Hepatocyte (in vitro differentiated cells): ENCODE measurements at regions not wholly inside any gene's neighbourhood (a gene's known extent, or its start where the extent isn't known, plus 50 kb on each side); places are given as distances from the start of the nearest gene placed in this dataset.

Experiments used
- DNase-seq: peaks from one replicate; pipeline ENCODE4 v3.0.0-alpha.2; 2016; ENCODE audit warnings: low spot score
- H2AFZ ChIP-seq: fragments of 200-600 bp; sonication (generic); 2 replicates; pipeline ENCODE4 v1.6.0; 2016; ENCODE audit warnings: antibody characterized with exemption, mild to moderate bottlenecking
- H3K27ac ChIP-seq: fragments of 200-600 bp; sonication (generic); 2 replicates; pipeline ENCODE4 v1.5.1; 2016; ENCODE audit warnings: mild to moderate bottlenecking
- H3K27me3 ChIP-seq: fragments of 200-600 bp; sonication (generic); 2 replicates; pipeline ENCODE4 v1.6.1; 2016
- H3K36me3 ChIP-seq: fragments of 200-600 bp; sonication (generic); replicated peaks from 2 replicates; pipeline ENCODE4 v1.5.1; 2016; ENCODE audit warnings: low read depth; ENCODE audit not compliant: insufficient read depth
- H3K4me1 ChIP-seq: fragments of 200-600 bp; sonication (generic); 2 replicates; pipeline ENCODE4 v1.5.1; 2016; ENCODE audit warnings: mild to moderate bottlenecking, moderate library complexity; ENCODE audit not compliant: insufficient read depth
- H3K4me2 ChIP-seq: fragments of 200-600 bp; sonication (generic); 2 replicates; pipeline ENCODE4 v1.6.0; 2016
- H3K4me3 ChIP-seq: fragments of 200-600 bp; sonication (generic); 2 replicates; pipeline ENCODE4 v1.5.1; 2016; ENCODE audit warnings: mild to moderate bottlenecking
- H3K79me2 ChIP-seq: fragments of 200-600 bp; sonication (generic); 2 replicates; pipeline ENCODE4 v1.6.0; 2017; ENCODE audit warnings: mild to moderate bottlenecking
- H3K9me2 ChIP-seq: fragments of 200-600 bp; sonication (generic); replicated peaks from 2 replicates; pipeline ENCODE4 v1.6.0; 2017; ENCODE audit warnings: mild to moderate bottlenecking; ENCODE audit not compliant: insufficient read depth
- H3K9me3 ChIP-seq: fragments of 200-600 bp; sonication (generic); 2 replicates; pipeline ENCODE4 v1.5.1; 2016; ENCODE audit warnings: low read depth, mild to moderate bottlenecking
- H4K20me1 ChIP-seq: fragments of 200-600 bp; sonication (generic); 2 replicates; pipeline ENCODE4 v1.6.0; 2016; ENCODE audit warnings: mild to moderate bottlenecking; ENCODE audit not compliant: insufficient read depth, poor library complexity, severe bottlenecking
- CTCF ChIP-seq: fragments of 200-600 bp; sonication (generic); IDR thresholded peaks from 2 replicates; pipeline ENCODE4 v1.5.1; 2016; ENCODE audit warnings: antibody characterized with exemption, mild to moderate bottlenecking; ENCODE audit not compliant: poor library complexity
- EZH2 ChIP-seq: fragments of 200-600 bp; sonication (generic); IDR thresholded peaks from 2 replicates; pipeline ENCODE4 v1.6.1; 2016; ENCODE audit warnings: antibody characterized with exemption, mild to moderate bottlenecking, borderline replicate concordance
- EZH2phosphoT487 ChIP-seq: fragments of 200-600 bp; sonication (generic); IDR thresholded peaks from one replicate; pipeline ENCODE4 v1.6.1; 2018; ENCODE audit warnings: antibody characterized with exemption, mild to moderate bottlenecking, low read depth, moderate library complexity; ENCODE audit not compliant: unreplicated experiment, severe bottlenecking
- WGBS: methylation state at CpG from one replicate; pipeline ENCODE4 v1.1.6; 2016; ENCODE audit warnings: low lambda C conversion rate; ENCODE audit errors: missing lambda C conversion rate; 5-methylcytosine and 5-hydroxymethylcytosine counted together

GRCh38 chr11:107276077-107276476 is 181.5 kb downstream of the CWF19L2 start:
- H3K9me3 ChIP-seq: no peaks in the 10 kb centered on the region
- TF ChIP-seq EZH2phosphoT487: no peak
- TF ChIP-seq CTCF: no peak
- TF ChIP-seq EZH2: no peak

GRCh38 chr11:107275632-107276031 is 182.0 kb downstream of the CWF19L2 start:
- no peaks in the 10 kb centered on the region for H3K36me3 ChIP-seq
- no peak overlapping the region for H2AFZ ChIP-seq
- H3K4me2 ChIP-seq: no peak overlapping the region
- TF ChIP-seq EZH2phosphoT487 (no peak), EZH2 (no peak), CTCF (no peak)
- H3K27ac ChIP-seq: no peak overlapping the region
- H3K4me1 ChIP-seq: no peaks in the 10 kb centered on the region
- H3K4me3 ChIP-seq: no peak overlapping the region
- H3K9me2 ChIP-seq: no peaks in the 10 kb centered on the region
- no peaks in the 10 kb centered on the region for H3K79me2 ChIP-seq
- H3K9me3 ChIP-seq: no peaks in the 10 kb centered on the region
- H3K27me3 ChIP-seq: no peaks in the 10 kb centered on the region
- H4K20me1 ChIP-seq: no peaks in the 10 kb centered on the region
- no peak for DNase-seq
- 78% methylated on average over 1 of the region's 1 CpG for WGBS

More at GRCh38 chr11:107276077-107276476, 181.5 kb downstream of the CWF19L2 start:
- no peaks in the 10 kb centered on the region for H3K4me1 ChIP-seq
- no peaks in the 10 kb centered on the region for H3K9me2 ChIP-seq
- H2AFZ ChIP-seq: no peak overlapping the region
- DNase-seq: no peak
- no peak overlapping the region for H3K4me2 ChIP-seq
- no peaks in the 10 kb centered on the region for H3K27me3 ChIP-seq
- no peaks in the 10 kb centered on the region for H3K36me3 ChIP-seq
- H3K4me3 ChIP-seq: no peak overlapping the region
- no peaks in the 10 kb centered on the region for H4K20me1 ChIP-seq
- no peaks in the 10 kb centered on the region for H3K79me2 ChIP-seq
- no peak overlapping the region for H3K27ac ChIP-seq
- WGBS: 67% methylated on average over 2 of the region's 2 CpGs

GRCh38 chr11:107274138-107274537 is 183.5 kb downstream of the CWF19L2 start:
- H3K79me2 ChIP-seq: no peaks in the 10 kb centered on the region
- H2AFZ ChIP-seq: no peak overlapping the region
- no peak for TF ChIP-seq EZH2phosphoT487
- TF ChIP-seq EZH2: no peak
- no peak for TF ChIP-seq CTCF
- H3K4me2 ChIP-seq: no peak overlapping the region
- no peak overlapping the region for H3K4me3 ChIP-seq
- H4K20me1 ChIP-seq: no peaks in the 10 kb centered on the region
- H3K4me1 ChIP-seq: no peaks in the 10 kb centered on the region
- no peak for DNase-seq
- 94% methylated on average over 4 of the region's 4 CpGs for WGBS
- H3K27me3 ChIP-seq: no peaks in the 10 kb centered on the region
- no peak overlapping the region for H3K27ac ChIP-seq
- H3K9me3 ChIP-seq: no peaks in the 10 kb centered on the region
- no peaks in the 10 kb centered on the region for H3K36me3 ChIP-seq
- no peaks in the 10 kb centered on the region for H3K9me2 ChIP-seq

- Histone ChIP-seq H3K79me2 (no peaks in the 10 kb centered on the region), H2AFZ (no peak overlapping the region), H3K27me3 (no peaks in the 10 kb centered on the region), H3K4me1 (no peaks in the 10 kb centered on the region), H3K4me3 (no peak overlapping the region), H3K4me2 (no peak overlapping the region), H3K36me3 (no peaks in the 10 kb centered on the region), H3K27ac (no peak overlapping the region), H3K9me2 (no peaks in the 10 kb centered on the region), H3K9me3 (no peaks in the 10 kb centered on the region), H4K20me1 (no peaks in the 10 kb centered on the region)
- WGBS: 81% methylated on average over 5 of the region's 5 CpGs
- no peak for TF ChIP-seq EZH2
- no peak for TF ChIP-seq EZH2phosphoT487
- no peak for TF ChIP-seq CTCF
- DNase-seq: no peak
Measured at GRCh38 chr11:107272561-107272960, 185.1 kb downstream of the CWF19L2 start.
